HepG2 (cell line): ENCODE measurements at regions not wholly inside any gene's neighbourhood (a gene's known extent, or its start where the extent isn't known, plus 50 kb on each side); places are given as distances from the start of the nearest gene placed in this dataset.

Experiments used
- CCAR2 ChIP-seq: fragments of 200-400 bp; formaldehyde crosslinking; optimal IDR thresholded peaks from 2 replicates; pipeline ENCODE3; 2018; ENCODE audit warnings: low read depth, mild to moderate bottlenecking, low read length, moderate library complexity
- FOXK2 ChIP-seq: fragments of 450-650 bp; IDR thresholded peaks from 2 replicates; pipeline ENCODE4 v1.6.1; 2016
- GFI1 ChIP-seq: sonication (generic); formaldehyde crosslinking; IDR thresholded peaks from 2 replicates; pipeline ENCODE4 v1.5.0; 2020; ENCODE audit warnings: missing genetic modification reagents, mild to moderate bottlenecking, borderline replicate concordance
- IRF2 ChIP-seq: IDR thresholded peaks from 2 replicates; pipeline ENCODE4 v1.6.1; 2018; ENCODE audit warnings: missing genetic modification reagents, missing compliant biosample characterization
- JUNB ChIP-seq: sonication (generic); formaldehyde crosslinking; IDR thresholded peaks from 2 replicates; pipeline ENCODE4 v1.8.0; 2022; ENCODE audit warnings: missing genetic modification reagents, mild to moderate bottlenecking, borderline replicate concordance
- NCOA1 ChIP-seq: sonication (generic); formaldehyde crosslinking; IDR thresholded peaks from 2 replicates; pipeline ENCODE4 v1.9.0; 2021; ENCODE audit warnings: missing genetic modification reagents
- NFYB ChIP-seq: sonication (generic); formaldehyde crosslinking; IDR thresholded peaks from 2 replicates; pipeline ENCODE4 v1.4.0; 2020; ENCODE audit warnings: missing genetic modification reagents
- REXO4 ChIP-seq: sonication (generic); formaldehyde crosslinking; IDR thresholded peaks from 2 replicates; pipeline ENCODE4 v1.8.0; 2022; ENCODE audit warnings: missing genetic modification reagents, mild to moderate bottlenecking, borderline replicate concordance
- SCMH1 ChIP-seq: sonication (generic); formaldehyde crosslinking; IDR thresholded peaks from 2 replicates; pipeline ENCODE4 v1.9.0; 2021; ENCODE audit warnings: missing genetic modification reagents, mild to moderate bottlenecking, borderline replicate concordance
- ZBTB3 ChIP-seq: sonication (generic); formaldehyde crosslinking; IDR thresholded peaks from 2 replicates; pipeline ENCODE4 v1.4.0; 2020; ENCODE audit warnings: low read depth, mild to moderate bottlenecking, moderate library complexity, missing genetic modification reagents, borderline replicate concordance
- ZKSCAN5 ChIP-seq: sonication (generic); formaldehyde crosslinking; IDR thresholded peaks from 2 replicates; pipeline ENCODE4 v1.5.1; 2020; ENCODE audit warnings: mild to moderate bottlenecking, missing genetic modification reagents
- ZNF225 ChIP-seq: sonication (generic); formaldehyde crosslinking; IDR thresholded peaks from 2 replicates; pipeline ENCODE4 v1.4.0; 2020; ENCODE audit warnings: mild to moderate bottlenecking, missing genetic modification reagents
- ZNF430 ChIP-seq: sonication (generic); formaldehyde crosslinking; IDR thresholded peaks from 2 replicates; pipeline ENCODE4 v1.9.0; 2021; ENCODE audit warnings: mild to moderate bottlenecking, missing genetic modification reagents
- ZNF605 ChIP-seq: sonication (generic); formaldehyde crosslinking; IDR thresholded peaks from 2 replicates; pipeline ENCODE4 v1.8.0; 2022; ENCODE audit warnings: mild to moderate bottlenecking, missing genetic modification reagents
- ZNF768 ChIP-seq: sonication (generic); formaldehyde crosslinking; IDR thresholded peaks from 2 replicates; pipeline ENCODE4 v1.4.0; 2020; ENCODE audit warnings: missing genetic modification reagents
- ZNF788 ChIP-seq: sonication (generic); formaldehyde crosslinking; IDR thresholded peaks from 2 replicates; pipeline ENCODE4 v1.5.0; 2020; ENCODE audit warnings: mild to moderate bottlenecking, missing genetic modification reagents, borderline replicate concordance
- ZNF850 ChIP-seq: sonication (generic); formaldehyde crosslinking; conservative IDR thresholded peaks from 2 replicates; pipeline ENCODE4 v1.9.0; 2021; ENCODE audit warnings: mild to moderate bottlenecking, missing genetic modification reagents
- TF ChIP-seq, protein P1 (sequence below): sonication (generic); formaldehyde crosslinking; IDR thresholded peaks from 2 replicates; pipeline ENCODE4 v1.4.0; 2020; ENCODE audit warnings: missing genetic modification reagents, borderline replicate concordance
- TF ChIP-seq, protein P2 (sequence below): sonication (generic); formaldehyde crosslinking; IDR thresholded peaks from 2 replicates; pipeline ENCODE4 v1.4.0; 2020; ENCODE audit warnings: missing genetic modification reagents
- TF ChIP-seq, protein P3 (sequence below): sonication (generic); formaldehyde crosslinking; IDR thresholded peaks from 2 replicates; pipeline ENCODE4 v1.8.1; 2022; ENCODE audit warnings: mild to moderate bottlenecking, missing genetic modification reagents

- TF ChIP-seq CCAR2 (no peak), REXO4 (CRISPR knock-in tag) (0 out of 2 replicates have a peak, but pooled peaks have one; percentile 69), IRF2 (peak; percentile 98), FOXK2 (peak; percentile 63), ZNF768 (CRISPR knock-in tag) (no peak), SCMH1 (no peak), ZNF225 (CRISPR knock-in tag) (peak; percentile 79; the same call in 1 of the 2 replicates), NCOA1 (CRISPR knock-in tag) (peak; percentile 99), ZNF788 (CRISPR knock-in tag) (peak; percentile 98), ZNF605 (CRISPR knock-in tag) (peak; percentile 95), JUNB (CRISPR knock-in tag) (peak; percentile 85), NFYB (CRISPR knock-in tag) (no peak), ZNF850 (CRISPR knock-in tag) (no peak), GFI1 (CRISPR knock-in tag) (peak; percentile 89), ZBTB3 (CRISPR knock-in tag) (peak; percentile 56), ZNF430 (CRISPR knock-in tag) (peak; percentile 71; the same call in 1 of the 2 replicates), ZKSCAN5 (no peak)
- TF ChIP-seq, protein P1, sequence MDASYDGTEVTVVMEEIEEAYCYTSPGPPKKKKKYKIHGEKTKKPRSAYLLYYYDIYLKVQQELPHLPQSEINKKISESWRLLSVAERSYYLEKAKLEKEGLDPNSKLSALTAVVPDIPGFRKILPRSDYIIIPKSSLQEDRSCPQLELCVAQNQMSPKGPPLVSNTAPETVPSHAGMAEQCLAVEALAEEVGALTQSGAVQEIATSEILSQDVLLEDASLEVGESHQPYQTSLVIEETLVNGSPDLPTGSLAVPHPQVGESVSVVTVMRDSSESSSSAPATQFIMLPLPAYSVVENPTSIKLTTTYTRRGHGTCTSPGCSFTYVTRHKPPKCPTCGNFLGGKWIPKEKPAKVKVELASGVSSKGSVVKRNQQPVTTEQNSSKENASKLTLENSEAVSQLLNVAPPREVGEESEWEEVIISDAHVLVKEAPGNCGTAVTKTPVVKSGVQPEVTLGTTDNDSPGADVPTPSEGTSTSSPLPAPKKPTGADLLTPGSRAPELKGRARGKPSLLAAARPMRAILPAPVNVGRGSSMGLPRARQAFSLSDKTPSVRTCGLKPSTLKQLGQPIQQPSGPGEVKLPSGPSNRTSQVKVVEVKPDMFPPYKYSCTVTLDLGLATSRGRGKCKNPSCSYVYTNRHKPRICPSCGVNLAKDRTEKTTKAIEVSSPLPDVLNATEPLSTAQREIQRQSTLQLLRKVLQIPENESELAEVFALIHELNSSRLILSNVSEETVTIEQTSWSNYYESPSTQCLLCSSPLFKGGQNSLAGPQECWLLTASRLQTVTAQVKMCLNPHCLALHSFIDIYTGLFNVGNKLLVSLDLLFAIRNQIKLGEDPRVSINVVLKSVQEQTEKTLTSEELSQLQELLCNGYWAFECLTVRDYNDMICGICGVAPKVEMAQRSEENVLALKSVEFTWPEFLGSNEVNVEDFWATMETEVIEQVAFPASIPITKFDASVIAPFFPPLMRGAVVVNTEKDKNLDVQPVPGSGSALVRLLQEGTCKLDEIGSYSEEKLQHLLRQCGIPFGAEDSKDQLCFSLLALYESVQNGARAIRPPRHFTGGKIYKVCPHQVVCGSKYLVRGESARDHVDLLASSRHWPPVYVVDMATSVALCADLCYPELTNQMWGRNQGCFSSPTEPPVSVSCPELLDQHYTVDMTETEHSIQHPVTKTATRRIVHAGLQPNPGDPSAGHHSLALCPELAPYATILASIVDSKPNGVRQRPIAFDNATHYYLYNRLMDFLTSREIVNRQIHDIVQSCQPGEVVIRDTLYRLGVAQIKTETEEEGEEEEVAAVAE (CRISPR knock-in tag), result peak; percentile 91
- TF ChIP-seq, protein P2, sequence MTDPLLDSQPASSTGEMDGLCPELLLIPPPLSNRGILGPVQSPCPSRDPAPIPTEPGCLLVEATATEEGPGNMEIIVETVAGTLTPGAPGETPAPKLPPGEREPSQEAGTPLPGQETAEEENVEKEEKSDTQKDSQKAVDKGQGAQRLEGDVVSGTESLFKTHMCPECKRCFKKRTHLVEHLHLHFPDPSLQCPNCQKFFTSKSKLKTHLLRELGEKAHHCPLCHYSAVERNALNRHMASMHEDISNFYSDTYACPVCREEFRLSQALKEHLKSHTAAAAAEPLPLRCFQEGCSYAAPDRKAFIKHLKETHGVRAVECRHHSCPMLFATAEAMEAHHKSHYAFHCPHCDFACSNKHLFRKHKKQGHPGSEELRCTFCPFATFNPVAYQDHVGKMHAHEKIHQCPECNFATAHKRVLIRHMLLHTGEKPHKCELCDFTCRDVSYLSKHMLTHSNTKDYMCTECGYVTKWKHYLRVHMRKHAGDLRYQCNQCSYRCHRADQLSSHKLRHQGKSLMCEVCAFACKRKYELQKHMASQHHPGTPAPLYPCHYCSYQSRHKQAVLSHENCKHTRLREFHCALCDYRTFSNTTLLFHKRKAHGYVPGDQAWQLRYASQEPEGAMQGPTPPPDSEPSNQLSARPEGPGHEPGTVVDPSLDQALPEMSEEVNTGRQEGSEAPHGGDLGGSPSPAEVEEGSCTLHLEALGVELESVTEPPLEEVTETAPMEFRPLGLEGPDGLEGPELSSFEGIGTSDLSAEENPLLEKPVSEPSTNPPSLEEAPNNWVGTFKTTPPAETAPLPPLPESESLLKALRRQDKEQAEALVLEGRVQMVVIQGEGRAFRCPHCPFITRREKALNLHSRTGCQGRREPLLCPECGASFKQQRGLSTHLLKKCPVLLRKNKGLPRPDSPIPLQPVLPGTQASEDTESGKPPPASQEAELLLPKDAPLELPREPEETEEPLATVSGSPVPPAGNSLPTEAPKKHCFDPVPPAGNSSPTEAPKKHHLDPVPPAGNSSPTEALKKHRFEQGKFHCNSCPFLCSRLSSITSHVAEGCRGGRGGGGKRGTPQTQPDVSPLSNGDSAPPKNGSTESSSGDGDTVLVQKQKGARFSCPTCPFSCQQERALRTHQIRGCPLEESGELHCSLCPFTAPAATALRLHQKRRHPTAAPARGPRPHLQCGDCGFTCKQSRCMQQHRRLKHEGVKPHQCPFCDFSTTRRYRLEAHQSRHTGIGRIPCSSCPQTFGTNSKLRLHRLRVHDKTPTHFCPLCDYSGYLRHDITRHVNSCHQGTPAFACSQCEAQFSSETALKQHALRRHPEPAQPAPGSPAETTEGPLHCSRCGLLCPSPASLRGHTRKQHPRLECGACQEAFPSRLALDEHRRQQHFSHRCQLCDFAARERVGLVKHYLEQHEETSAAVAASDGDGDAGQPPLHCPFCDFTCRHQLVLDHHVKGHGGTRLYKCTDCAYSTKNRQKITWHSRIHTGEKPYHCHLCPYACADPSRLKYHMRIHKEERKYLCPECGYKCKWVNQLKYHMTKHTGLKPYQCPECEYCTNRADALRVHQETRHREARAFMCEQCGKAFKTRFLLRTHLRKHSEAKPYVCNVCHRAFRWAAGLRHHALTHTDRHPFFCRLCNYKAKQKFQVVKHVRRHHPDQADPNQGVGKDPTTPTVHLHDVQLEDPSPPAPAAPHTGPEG (CRISPR knock-in tag), result peak; percentile 93
- TF ChIP-seq, protein P3, sequence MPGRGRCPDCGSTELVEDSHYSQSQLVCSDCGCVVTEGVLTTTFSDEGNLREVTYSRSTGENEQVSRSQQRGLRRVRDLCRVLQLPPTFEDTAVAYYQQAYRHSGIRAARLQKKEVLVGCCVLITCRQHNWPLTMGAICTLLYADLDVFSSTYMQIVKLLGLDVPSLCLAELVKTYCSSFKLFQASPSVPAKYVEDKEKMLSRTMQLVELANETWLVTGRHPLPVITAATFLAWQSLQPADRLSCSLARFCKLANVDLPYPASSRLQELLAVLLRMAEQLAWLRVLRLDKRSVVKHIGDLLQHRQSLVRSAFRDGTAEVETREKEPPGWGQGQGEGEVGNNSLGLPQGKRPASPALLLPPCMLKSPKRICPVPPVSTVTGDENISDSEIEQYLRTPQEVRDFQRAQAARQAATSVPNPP (CRISPR knock-in tag), result 0 out of 2 replicates have a peak, but pooled peaks have one; percentile 37
Measured at GRCh38 chr19:56955637-56956216, 115.2 kb upstream of the PEG3 start (continued).
